SK-N-SH treated with all-trans-retinoic acid at 6 μM for 48 hours (cell line): ENCODE measurements at regions not wholly inside any gene's neighbourhood (a gene's known extent, or its start where the extent isn't known, plus 50 kb on each side); places are given as distances from the start of the nearest gene placed in this dataset.

ENCODE experiments used
- ATAC-seq: fragments of 200-7000 bp; cut with Tn5 transposase; 3 replicates; pipeline ENCODE4 v1.9.1; 2020; ENCODE audit warnings: mild to moderate bottlenecking, moderate library complexity
- ARNTL ChIP-seq: fragments of 450-650 bp; formaldehyde crosslinking; IDR thresholded peaks from 2 replicates; pipeline ENCODE4 v1.5.0; 2020; ENCODE audit warnings: low read depth, mild to moderate bottlenecking, moderate library complexity, borderline replicate concordance
- BACH2 ChIP-seq: fragments of 250-450 bp; sonication (Bioruptor Pico); IDR thresholded peaks from 2 replicates; pipeline ENCODE4 v1.9.0; 2021; ENCODE audit warnings: mild to moderate bottlenecking, borderline replicate concordance
- ESRRG ChIP-seq: fragments of 250-450 bp; sonication (Bioruptor Pico); IDR thresholded peaks from 2 replicates; pipeline ENCODE4 v1.6.1; 2021; ENCODE audit warnings: mild to moderate bottlenecking
- GLIS3 ChIP-seq: fragments of 250-450 bp; sonication (Bioruptor Pico); IDR thresholded peaks from 2 replicates; pipeline ENCODE4 v1.5.0; 2020; ENCODE audit warnings: mild to moderate bottlenecking, moderate library complexity
- ISL1 ChIP-seq: fragments of 250-450 bp; sonication (Bioruptor Pico); IDR thresholded peaks from 2 replicates; pipeline ENCODE4 v2.1.2; 2022; ENCODE audit warnings: mild to moderate bottlenecking, moderate library complexity
- OSR1 ChIP-seq: fragments of 250-450 bp; sonication (Bioruptor Pico); IDR thresholded peaks from 2 replicates; pipeline ENCODE4 v1.8.0; 2022; ENCODE audit warnings: moderate library complexity, mild to moderate bottlenecking, inconsistent platforms
- SNAI2 ChIP-seq: fragments of 250-450 bp; sonication (Bioruptor Pico); IDR thresholded peaks from 2 replicates; pipeline ENCODE4 v1.5.0; 2020; ENCODE audit warnings: mild to moderate bottlenecking, moderate library complexity
- TCF4 ChIP-seq: fragments of 250-450 bp; sonication (Bioruptor Pico); IDR thresholded peaks from 2 replicates; pipeline ENCODE4 v1.8.0; 2021; ENCODE audit warnings: mild to moderate bottlenecking, moderate library complexity, borderline replicate concordance
- TOX ChIP-seq: fragments of 250-450 bp; sonication (Bioruptor Pico); IDR thresholded peaks from 2 replicates; pipeline ENCODE4 v1.8.0; 2021; ENCODE audit warnings: mild to moderate bottlenecking, moderate library complexity, borderline replicate concordance
- ZC3H10 ChIP-seq: fragments of 250-450 bp; sonication (Bioruptor Pico); IDR thresholded peaks from 2 replicates; pipeline ENCODE4 v1.5.1; 2021; ENCODE audit warnings: mild to moderate bottlenecking, moderate library complexity
- ZFP3 ChIP-seq: fragments of 250-450 bp; sonication (Bioruptor Pico); IDR thresholded peaks from 2 replicates; pipeline ENCODE4 v1.5.0; 2020; ENCODE audit warnings: mild to moderate bottlenecking, moderate library complexity
- ZFP30 ChIP-seq: fragments of 450-650 bp; formaldehyde crosslinking; IDR thresholded peaks from 2 replicates; pipeline ENCODE4 v1.5.0; 2022; ENCODE audit warnings: mild to moderate bottlenecking, moderate library complexity
- ZNF565 ChIP-seq: fragments of 450-650 bp; formaldehyde crosslinking; conservative IDR thresholded peaks from 2 replicates; pipeline ENCODE4 v1.5.0; 2020; ENCODE audit warnings: low read depth, mild to moderate bottlenecking, moderate library complexity
- ZNF70 ChIP-seq: fragments of 450-650 bp; formaldehyde crosslinking; IDR thresholded peaks from 2 replicates; pipeline ENCODE4 v1.5.0; 2020; ENCODE audit warnings: mild to moderate bottlenecking, moderate library complexity
- TF ChIP-seq, protein P1 (sequence below): fragments of 250-450 bp; sonication (Bioruptor Pico); IDR thresholded peaks from 2 replicates; pipeline ENCODE4 v1.5.0; 2020; ENCODE audit warnings: mild to moderate bottlenecking, moderate library complexity
- TF ChIP-seq, protein P2 (sequence below): fragments of 250-450 bp; sonication (Bioruptor Pico); IDR thresholded peaks from 2 replicates; pipeline ENCODE4 v1.8.0; 2020; ENCODE audit warnings: mild to moderate bottlenecking, moderate library complexity, borderline replicate concordance
- TF ChIP-seq, protein P3 (sequence below): fragments of 250-450 bp; sonication (Bioruptor Pico); IDR thresholded peaks from 2 replicates; pipeline ENCODE4 v1.5.1; 2020; ENCODE audit warnings: low read depth, mild to moderate bottlenecking, moderate library complexity
- TF ChIP-seq, protein P4 (sequence below): fragments of 250-450 bp; sonication (Bioruptor Pico); IDR thresholded peaks from 2 replicates; pipeline ENCODE4 v1.8.0; 2021; ENCODE audit warnings: low read depth, mild to moderate bottlenecking, moderate library complexity, borderline replicate concordance
- TF ChIP-seq, protein P5 (sequence below): fragments of 250-450 bp; sonication (Bioruptor Pico); IDR thresholded peaks from 2 replicates; pipeline ENCODE4 v1.5.1; 2021; ENCODE audit warnings: mild to moderate bottlenecking, moderate library complexity

DNA sequence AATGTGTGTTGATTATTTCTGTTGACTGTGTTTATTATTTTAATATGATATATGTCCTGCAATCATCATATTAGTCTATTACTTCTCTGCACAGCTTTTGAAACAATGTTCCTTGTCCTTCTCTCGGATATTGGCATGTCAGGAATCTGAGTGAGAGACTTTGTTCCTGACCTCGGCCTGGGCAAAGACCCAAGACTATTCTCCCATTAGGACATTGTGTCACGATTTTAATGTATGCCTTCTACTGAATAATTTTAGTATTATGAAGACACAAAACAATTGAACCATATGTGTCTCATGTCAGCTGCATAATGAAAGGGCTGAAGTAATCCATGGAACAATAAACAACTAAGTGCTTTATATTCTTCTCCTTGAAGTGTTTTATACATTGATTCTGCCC, 580.8 kb upstream of the TENM3 start:
- ATAC-seq = peak; percentile 53; the same call in 2 of the 3 replicates
- TF ChIP-seq ZNF565 (CRISPR knock-in tag) = no peak
- TF ChIP-seq ISL1 (CRISPR knock-in tag) = peak; percentile 42; the same call in 1 of the 2 replicates

DNA sequence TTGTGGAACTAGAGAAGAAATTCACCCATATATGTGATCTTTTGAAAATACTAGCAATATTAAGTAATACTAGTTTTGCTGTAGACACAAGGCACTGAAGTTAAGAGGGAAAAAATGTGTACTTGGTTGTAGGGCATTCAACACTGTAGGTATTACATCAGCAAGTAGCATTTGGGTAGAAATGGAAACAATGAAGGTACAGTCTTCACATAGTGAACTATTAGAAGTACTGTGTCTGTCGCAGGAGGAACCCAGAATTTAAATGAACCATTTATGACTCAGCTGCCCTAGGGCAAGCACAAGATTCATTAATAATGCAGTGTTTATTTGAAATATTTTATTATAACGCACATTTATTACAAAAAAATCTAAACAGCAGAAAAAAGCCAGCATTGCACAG, 572.7 kb upstream of the TENM3 start:
- TF ChIP-seq OSR1 (CRISPR knock-in tag) = no peak
- TF ChIP-seq ZC3H10 (CRISPR knock-in tag) = no peak
- TF ChIP-seq, protein P1, sequence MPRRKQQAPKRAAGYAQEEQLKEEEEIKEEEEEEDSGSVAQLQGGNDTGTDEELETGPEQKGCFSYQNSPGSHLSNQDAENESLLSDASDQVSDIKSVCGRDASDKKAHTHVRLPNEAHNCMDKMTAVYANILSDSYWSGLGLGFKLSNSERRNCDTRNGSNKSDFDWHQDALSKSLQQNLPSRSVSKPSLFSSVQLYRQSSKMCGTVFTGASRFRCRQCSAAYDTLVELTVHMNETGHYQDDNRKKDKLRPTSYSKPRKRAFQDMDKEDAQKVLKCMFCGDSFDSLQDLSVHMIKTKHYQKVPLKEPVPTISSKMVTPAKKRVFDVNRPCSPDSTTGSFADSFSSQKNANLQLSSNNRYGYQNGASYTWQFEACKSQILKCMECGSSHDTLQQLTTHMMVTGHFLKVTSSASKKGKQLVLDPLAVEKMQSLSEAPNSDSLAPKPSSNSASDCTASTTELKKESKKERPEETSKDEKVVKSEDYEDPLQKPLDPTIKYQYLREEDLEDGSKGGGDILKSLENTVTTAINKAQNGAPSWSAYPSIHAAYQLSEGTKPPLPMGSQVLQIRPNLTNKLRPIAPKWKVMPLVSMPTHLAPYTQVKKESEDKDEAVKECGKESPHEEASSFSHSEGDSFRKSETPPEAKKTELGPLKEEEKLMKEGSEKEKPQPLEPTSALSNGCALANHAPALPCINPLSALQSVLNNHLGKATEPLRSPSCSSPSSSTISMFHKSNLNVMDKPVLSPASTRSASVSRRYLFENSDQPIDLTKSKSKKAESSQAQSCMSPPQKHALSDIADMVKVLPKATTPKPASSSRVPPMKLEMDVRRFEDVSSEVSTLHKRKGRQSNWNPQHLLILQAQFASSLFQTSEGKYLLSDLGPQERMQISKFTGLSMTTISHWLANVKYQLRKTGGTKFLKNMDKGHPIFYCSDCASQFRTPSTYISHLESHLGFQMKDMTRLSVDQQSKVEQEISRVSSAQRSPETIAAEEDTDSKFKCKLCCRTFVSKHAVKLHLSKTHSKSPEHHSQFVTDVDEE (CRISPR knock-in tag) = no peak
- no peak for TF ChIP-seq ARNTL (CRISPR knock-in tag)
- TF ChIP-seq, protein P2, sequence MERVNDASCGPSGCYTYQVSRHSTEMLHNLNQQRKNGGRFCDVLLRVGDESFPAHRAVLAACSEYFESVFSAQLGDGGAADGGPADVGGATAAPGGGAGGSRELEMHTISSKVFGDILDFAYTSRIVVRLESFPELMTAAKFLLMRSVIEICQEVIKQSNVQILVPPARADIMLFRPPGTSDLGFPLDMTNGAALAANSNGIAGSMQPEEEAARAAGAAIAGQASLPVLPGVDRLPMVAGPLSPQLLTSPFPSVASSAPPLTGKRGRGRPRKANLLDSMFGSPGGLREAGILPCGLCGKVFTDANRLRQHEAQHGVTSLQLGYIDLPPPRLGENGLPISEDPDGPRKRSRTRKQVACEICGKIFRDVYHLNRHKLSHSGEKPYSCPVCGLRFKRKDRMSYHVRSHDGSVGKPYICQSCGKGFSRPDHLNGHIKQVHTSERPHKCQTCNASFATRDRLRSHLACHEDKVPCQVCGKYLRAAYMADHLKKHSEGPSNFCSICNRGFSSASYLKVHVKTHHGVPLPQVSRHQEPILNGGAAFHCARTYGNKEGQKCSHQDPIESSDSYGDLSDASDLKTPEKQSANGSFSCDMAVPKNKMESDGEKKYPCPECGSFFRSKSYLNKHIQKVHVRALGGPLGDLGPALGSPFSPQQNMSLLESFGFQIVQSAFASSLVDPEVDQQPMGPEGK = no peak
- TF ChIP-seq, protein P3, sequence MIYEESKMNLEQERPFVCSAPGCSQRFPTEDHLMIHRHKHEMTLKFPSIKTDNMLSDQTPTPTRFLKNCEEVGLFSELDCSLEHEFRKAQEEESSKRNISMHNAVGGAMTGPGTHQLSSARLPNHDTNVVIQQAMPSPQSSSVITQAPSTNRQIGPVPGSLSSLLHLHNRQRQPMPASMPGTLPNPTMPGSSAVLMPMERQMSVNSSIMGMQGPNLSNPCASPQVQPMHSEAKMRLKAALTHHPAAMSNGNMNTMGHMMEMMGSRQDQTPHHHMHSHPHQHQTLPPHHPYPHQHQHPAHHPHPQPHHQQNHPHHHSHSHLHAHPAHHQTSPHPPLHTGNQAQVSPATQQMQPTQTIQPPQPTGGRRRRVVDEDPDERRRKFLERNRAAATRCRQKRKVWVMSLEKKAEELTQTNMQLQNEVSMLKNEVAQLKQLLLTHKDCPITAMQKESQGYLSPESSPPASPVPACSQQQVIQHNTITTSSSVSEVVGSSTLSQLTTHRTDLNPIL = no peak
- no peak for TF ChIP-seq ZNF565 (CRISPR knock-in tag)
- TF ChIP-seq GLIS3 (CRISPR knock-in tag) = no peak
- TF ChIP-seq, all 23 proteins: peak for 0
- no peak for ATAC-seq

DNA sequence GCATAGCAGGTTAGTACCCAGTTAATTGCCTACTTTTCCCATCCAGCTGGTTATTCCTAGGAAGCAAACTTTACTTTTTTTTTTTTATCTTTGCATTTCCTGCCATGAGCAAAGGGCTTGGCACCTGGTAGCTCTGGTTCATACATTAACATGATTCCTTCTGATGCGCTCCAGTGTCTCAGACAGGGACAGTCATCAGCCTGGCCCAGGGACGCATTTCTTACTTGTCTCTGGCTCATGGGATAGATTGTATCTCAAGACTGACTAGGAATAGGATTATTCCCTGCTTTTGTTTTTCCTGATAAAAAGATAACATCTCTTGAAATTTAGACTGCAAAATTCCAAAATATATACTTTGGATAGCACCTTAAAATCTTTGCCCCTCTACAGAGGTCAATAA, 571.5 kb upstream of the TENM3 start:
- TF ChIP-seq, protein P3 = no peak
- TF ChIP-seq ESRRG (CRISPR knock-in tag) (no peak), ZFP30 (CRISPR knock-in tag) (no peak), ZNF70 (CRISPR knock-in tag) (no peak), ZFP3 (no peak), ARNTL (CRISPR knock-in tag) (no peak)
- TF ChIP-seq, protein P4, sequence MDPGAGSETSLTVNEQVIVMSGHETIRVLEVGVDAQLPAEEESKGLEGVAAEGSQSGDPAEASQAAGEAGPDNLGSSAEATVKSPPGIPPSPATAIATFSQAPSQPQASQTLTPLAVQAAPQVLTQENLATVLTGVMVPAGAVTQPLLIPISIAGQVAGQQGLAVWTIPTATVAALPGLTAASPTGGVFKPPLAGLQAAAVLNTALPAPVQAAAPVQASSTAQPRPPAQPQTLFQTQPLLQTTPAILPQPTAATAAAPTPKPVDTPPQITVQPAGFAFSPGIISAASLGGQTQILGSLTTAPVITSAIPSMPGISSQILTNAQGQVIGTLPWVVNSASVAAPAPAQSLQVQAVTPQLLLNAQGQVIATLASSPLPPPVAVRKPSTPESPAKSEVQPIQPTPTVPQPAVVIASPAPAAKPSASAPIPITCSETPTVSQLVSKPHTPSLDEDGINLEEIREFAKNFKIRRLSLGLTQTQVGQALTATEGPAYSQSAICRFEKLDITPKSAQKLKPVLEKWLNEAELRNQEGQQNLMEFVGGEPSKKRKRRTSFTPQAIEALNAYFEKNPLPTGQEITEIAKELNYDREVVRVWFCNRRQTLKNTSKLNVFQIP (CRISPR knock-in tag) = no peak
- TF ChIP-seq, protein P2 = no peak
- no peak for ATAC-seq

DNA sequence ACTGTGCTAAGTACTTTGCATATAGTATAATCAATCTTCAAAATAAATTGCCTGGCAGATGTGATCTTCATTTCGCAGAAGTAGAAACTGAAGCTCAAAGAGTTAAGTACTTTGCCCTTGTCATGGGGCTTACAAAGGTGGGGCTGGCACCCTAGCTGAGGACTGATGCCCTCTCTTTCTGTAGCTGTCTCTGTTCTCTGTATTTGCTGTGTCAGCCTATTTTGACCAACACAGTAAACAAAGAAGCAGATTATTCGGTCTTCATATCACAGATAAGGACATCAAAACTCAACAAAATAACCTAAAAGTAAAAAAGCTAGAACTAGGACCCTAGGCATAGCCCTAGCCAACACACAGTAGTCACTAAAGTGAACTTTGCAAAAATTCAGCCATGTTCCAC, 570.5 kb upstream of the TENM3 start:
- ATAC-seq = no peak
- TF ChIP-seq, protein P3 = no peak
- TF ChIP-seq, protein P5, sequence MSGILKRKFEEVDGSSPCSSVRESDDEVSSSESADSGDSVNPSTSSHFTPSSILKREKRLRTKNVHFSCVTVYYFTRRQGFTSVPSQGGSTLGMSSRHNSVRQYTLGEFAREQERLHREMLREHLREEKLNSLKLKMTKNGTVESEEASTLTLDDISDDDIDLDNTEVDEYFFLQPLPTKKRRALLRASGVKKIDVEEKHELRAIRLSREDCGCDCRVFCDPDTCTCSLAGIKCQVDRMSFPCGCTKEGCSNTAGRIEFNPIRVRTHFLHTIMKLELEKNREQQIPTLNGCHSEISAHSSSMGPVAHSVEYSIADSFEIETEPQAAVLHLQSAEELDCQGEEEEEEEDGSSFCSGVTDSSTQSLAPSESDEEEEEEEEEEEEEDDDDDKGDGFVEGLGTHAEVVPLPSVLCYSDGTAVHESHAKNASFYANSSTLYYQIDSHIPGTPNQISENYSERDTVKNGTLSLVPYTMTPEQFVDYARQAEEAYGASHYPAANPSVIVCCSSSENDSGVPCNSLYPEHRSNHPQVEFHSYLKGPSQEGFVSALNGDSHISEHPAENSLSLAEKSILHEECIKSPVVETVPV (CRISPR knock-in tag) = no peak
- TF ChIP-seq SNAI2 (CRISPR knock-in tag) (no peak), TCF4 (CRISPR knock-in tag) (no peak), BACH2 (no peak), ISL1 (CRISPR knock-in tag) (no peak), OSR1 (CRISPR knock-in tag) (no peak), TOX (no peak), ZFP3 (no peak), GLIS3 (CRISPR knock-in tag) (no peak), ARNTL (CRISPR knock-in tag) (no peak)
